Sigmoid colon (tissue), 6 donors: ENCODE measurements at regions not wholly inside any gene's neighbourhood (a gene's known extent, or its start where the extent isn't known, plus 50 kb on each side); places are given as distances from the start of the nearest gene placed in this dataset.

Experiments used
- DNase-seq: peaks from one replicate; pipeline ENCODE4 v3.0.0-alpha.2; 2019
- H3K27ac ChIP-seq, 4 donors: fragments of 200-600 bp; sonication (generic); one replicate each; pipeline ENCODE4 v1.5.1; 2016 to 2019; ENCODE audit warnings: mild to moderate bottlenecking in 1 of 4
- H3K27me3 ChIP-seq, 3 donors: fragments of 200-600 bp; sonication (generic); one replicate each; pipeline ENCODE4 v1.5.1; 2019; ENCODE audit warnings: mild to moderate bottlenecking in 1 of 3
- H3K36me3 ChIP-seq, 4 donors: fragments of 200-600 bp; sonication (generic); one replicate each; pipeline ENCODE4 v1.5.1; 2016 to 2019
- H3K4me1 ChIP-seq, 4 donors: fragments of 200-600 bp; sonication (generic); one replicate each; pipeline ENCODE4 v1.5.1; 2017 to 2019
- H3K4me3 ChIP-seq, 4 donors: fragments of 200-600 bp; sonication (generic); one replicate each; pipeline ENCODE4 v1.5.1; 2017 to 2019; ENCODE audit warnings: mild to moderate bottlenecking in 2 of 4, moderate library complexity in 1 of 4
- H3K9me3 ChIP-seq, 4 donors: fragments of 200-600 bp in 3 of 4; sonication (generic) in 3 of 4; one replicate each; pipeline versions ENCODE4 v1.5.1 to v1.6.1; 2013 to 2019
- CTCF ChIP-seq, 4 experiments: fragments of 450-650 bp in 3 of 4; fragments of 200-600 bp in 1 of 4; IDR thresholded peaks; one replicate each; pipeline ENCODE4 v1.5.1; 2016 to 2019; ENCODE audit warnings: antibody characterized with exemption in 4 of 4, mild to moderate bottlenecking in 3 of 4, moderate library complexity in 2 of 4
- EP300 ChIP-seq, 4 donors: sonication (generic); formaldehyde crosslinking; IDR thresholded peaks; one replicate each; pipeline ENCODE4 v1.6.1; 2017; ENCODE audit warnings: antibody characterized with exemption in 4 of 4
- POLR2A ChIP-seq, 2 donors: fragments of 450-650 bp; IDR thresholded peaks; one replicate each; pipeline ENCODE4 v1.6.1; 2016; ENCODE audit warnings: antibody characterized with exemption in 2 of 2, mild to moderate bottlenecking in 2 of 2, moderate library complexity in 2 of 2
- POLR2AphosphoS5 ChIP-seq, 4 donors: sonication (generic); formaldehyde crosslinking; IDR thresholded peaks; one replicate each; pipeline ENCODE4 v1.6.1; 2017; ENCODE audit warnings: antibody characterized with exemption in 4 of 4
- WGBS, 2 donors: extraction: QIAGEN DNeasy Blood & Tissue Kit; methylation state at CpG; one replicate each; pipeline ENCODE4 v1.1.7; 2013; 5-methylcytosine and 5-hydroxymethylcytosine counted together
- intact Hi-C: fragments of 100-400 bp; cut with DNase I; formaldehyde crosslinking; loops from one replicate; pipeline ENCODE4 v1.15.1; 2023
- donor health status: healthy with polysubstance abuse.
- donor health status: healthy.

GRCh38 chr2:221216636-221217035, 355.5 kb downstream of the EPHA4 start:
- Histone ChIP-seq H3K4me3 (no peak overlapping the region), H3K27ac (no peak overlapping the region), H3K4me1 (no peaks in the 10 kb centered on the region), H3K36me3 (no peaks in the 10 kb centered on the region), H3K27me3 (no peaks in the 10 kb centered on the region), H3K9me3 (no peaks in the 10 kb centered on the region)
- DNase-seq = no peak
- TF ChIP-seq EP300 (IDR thresholded peaks at IDR 0.05) (no peak), POLR2AphosphoS5 (IDR thresholded peaks at IDR 0.05) (no peak)
- 65 to 74% methylated on average over 3 of the region's 3 CpGs for WGBS, 2 donors
- intact Hi-C loops = no loop called here

- Histone ChIP-seq H3K27ac (no peak overlapping the region), H3K36me3 (no peaks in the 10 kb centered on the region), H3K4me3 (no peak overlapping the region), H3K27me3 (no peaks in the 10 kb centered on the region), H3K4me1 (no peaks in the 10 kb centered on the region), H3K9me3 (no peaks in the 10 kb centered on the region)
- TF ChIP-seq POLR2A (IDR thresholded peaks at IDR 0.05) = no peak
- no peak for TF ChIP-seq EP300 (IDR thresholded peaks at IDR 0.05)
- no peak for TF ChIP-seq CTCF (IDR thresholded peaks at IDR 0.05)
- intact Hi-C loops = no loop called here
- WGBS, 2 donors = 95 to 97% methylated on average over 2 of the region's 2 CpGs
- no peak for DNase-seq
These were observed 346.4 kb downstream of the EPHA4 start for GRCh38 chr2:221225752-221226151.

GRCh38 chr2:221228214-221228769, 343.8 kb downstream of the EPHA4 start:
- Histone ChIP-seq H3K27me3 (no peaks in the 10 kb centered on the region), H3K27ac (peak overlapping the region in 1 of 4 donors; percentile 45), H3K4me3 (no peak overlapping the region), H3K9me3 (no peaks in the 10 kb centered on the region), H3K36me3 (no peaks in the 10 kb centered on the region), H3K4me1 (no peaks in the 10 kb centered on the region)
- 64 to 67% methylated on average over 3 of the region's 3 CpGs for WGBS, 2 donors
- TF ChIP-seq POLR2AphosphoS5 (IDR thresholded peaks at IDR 0.05) (no peak), CTCF (IDR thresholded peaks at IDR 0.05) (no peak), POLR2A (IDR thresholded peaks at IDR 0.05) (no peak), EP300 (IDR thresholded peaks at IDR 0.05) (no peak)
- intact Hi-C loops = no loop called here
- no peak for DNase-seq

- H3K36me3 ChIP-seq = no peaks in the 10 kb centered on the region
- intact Hi-C loops = no loop called here
- no peaks in the 10 kb centered on the region for H3K4me1 ChIP-seq
- no peak for DNase-seq
- no peaks in the 10 kb centered on the region for H3K9me3 ChIP-seq
- no peaks in the 10 kb centered on the region for H3K27me3 ChIP-seq
- peak overlapping the region in 1 of 4 donors; percentile 45 for H3K27ac ChIP-seq
- H3K4me3 ChIP-seq = no peak overlapping the region
- TF ChIP-seq EP300 (IDR thresholded peaks at IDR 0.05) (no peak), POLR2A (IDR thresholded peaks at IDR 0.05) (no peak), CTCF (IDR thresholded peaks at IDR 0.05) (no peak), POLR2AphosphoS5 (IDR thresholded peaks at IDR 0.05) (no peak)
These were observed 343.0 kb downstream of the EPHA4 start for GRCh38 chr2:221229099-221229498.

- intact Hi-C loops = no loop called here
- no peak overlapping the region for H3K4me3 ChIP-seq
- H3K36me3 ChIP-seq = no peaks in the 10 kb centered on the region
- H3K9me3 ChIP-seq = no peaks in the 10 kb centered on the region
- TF ChIP-seq POLR2AphosphoS5 (IDR thresholded peaks at IDR 0.05) (no peak), CTCF (IDR thresholded peaks at IDR 0.05) (no peak), EP300 (IDR thresholded peaks at IDR 0.05) (no peak), POLR2A (IDR thresholded peaks at IDR 0.05) (no peak)
- WGBS, 2 donors = 91 to 94% methylated on average over 3 of the region's 3 CpGs
- no peaks in the 10 kb centered on the region for H3K4me1 ChIP-seq
- H3K27ac ChIP-seq = no peak overlapping the region
- no peaks in the 10 kb centered on the region for H3K27me3 ChIP-seq
- DNase-seq = no peak
These were observed 340.6 kb downstream of the EPHA4 start for GRCh38 chr2:221231511-221231910.
